K562 (cell line): ENCODE measurements at regions not wholly inside any gene's neighbourhood (a gene's known extent, or its start where the extent isn't known, plus 50 kb on each side); places are given as distances from the start of the nearest gene placed in this dataset.
A peak's percentile ranks its signal among the peaks of the same experiment; 100 is the strongest.

Source experiments
- ATAC-seq: fragments of 200-7000 bp; cut with Tn5 transposase; 3 replicates; pipeline ENCODE4 v1.9.1; 2020; ENCODE audit warnings: moderate library complexity
- BruUV-seq: library from RNA; stranded (reverse); fragments of 400-500 nt; replicated peaks from 2 replicates; lab custom pipeline; 2021; lab: Mats Ljungman, UMichigan
- CTCF ChIA-PET: fragments of 300-600 bp; formaldehyde crosslinking; extraction: SDS; loops from one replicate; lab custom pipeline; 2021; ENCODE audit warnings: low intra/inter-chr PET ratio; lab: Yijun Ruan, JAX
- POLR2A ChIA-PET: fragments of 300-600, 350-650 bp; sonication (Branson Sonifier 250); formaldehyde crosslinking; extraction: SDS; loops from one replicate; lab custom pipeline; 2021; ENCODE audit warnings: antibody characterized with exemption, inconsistent platforms; lab: Yijun Ruan, JAX
- DNase-seq, 4 experiments: peaks; one replicate each; pipeline versions ENCODE4 v3.0.0 to v3.0.0-alpha.2; 2011 to 2018; ENCODE audit warnings: low spot score in 3 of 4, mixed read lengths in 3 of 4; ENCODE audit errors: extremely low read depth in 1 of 4
- FAIRE-seq: peaks from 2 replicates; lab custom pipeline; 2011; peaks lifted over from hg19 to GRCh38; lab: Jason Lieb, UNC
- H2AFZ ChIP-seq: 2 replicates; pipeline ENCODE4 v1.6.0; 2011; ENCODE audit warnings: low read depth, low read length, control low read depth, inconsistent platforms
- H3K27ac ChIP-seq: fragments of 200-600 bp; 3 replicates; pipeline ENCODE4 v1.8.0; 2011; ENCODE audit warnings: low read depth, mild to moderate bottlenecking, control low read depth, inconsistent platforms, low read length, moderate library complexity, mixed read lengths; ENCODE audit errors: extremely low read depth
- H3K27me3 ChIP-seq, 2 experiments: fragments of 300-600 bp in 1 of 2; 2 replicates in 1 of 2; 3 replicates in 1 of 2; pipeline versions ENCODE4 v1.6.0 to v1.8.0; 2011; ENCODE audit warnings: inconsistent platforms in 2 of 2, low read length in 2 of 2, mild to moderate bottlenecking in 1 of 2, mixed read lengths in 1 of 2, moderate library complexity in 1 of 2; ENCODE audit not compliant: control insufficient read depth in 2 of 2, insufficient read depth in 2 of 2
- H3K36me3 ChIP-seq: fragments of 300-600 bp; 3 replicates; pipeline ENCODE4 v1.8.0; 2011; ENCODE audit warnings: mild to moderate bottlenecking, low read length, inconsistent platforms; ENCODE audit not compliant: control insufficient read depth, insufficient read depth
- H3K4me1 ChIP-seq, 2 experiments: fragments of 200-600 bp in 1 of 2; replicated peaks in 1 of 2; 2 replicates in 1 of 2; 3 replicates in 1 of 2; pipeline versions ENCODE4 v1.5.1 to v1.8.0; 2011; ENCODE audit warnings: inconsistent platforms in 2 of 2, low read length in 2 of 2, mild to moderate bottlenecking in 1 of 2, mixed read lengths in 1 of 2, moderate library complexity in 1 of 2; ENCODE audit not compliant: control insufficient read depth in 2 of 2, insufficient read depth in 2 of 2
- H3K4me2 ChIP-seq: 2 replicates; pipeline ENCODE4 v1.6.1; 2011; ENCODE audit warnings: low read length, control low read depth, inconsistent platforms, mixed read lengths; ENCODE audit not compliant: insufficient read depth
- H3K4me3 ChIP-seq: fragments of 200-600 bp; sonication (generic), shearing (Covaris generic); 2 replicates; pipeline ENCODE4 v1.5.1; 2016; ENCODE audit warnings: control low read depth, inconsistent platforms
- H3K79me2 ChIP-seq: fragments of 200-600 bp; 3 replicates; pipeline ENCODE4 v1.8.0; 2011; ENCODE audit warnings: low read length, inconsistent platforms; ENCODE audit not compliant: control insufficient read depth, insufficient read depth
- H3K9ac ChIP-seq, 2 experiments: 2 replicates each; pipeline versions ENCODE4 v1.6.0 to v1.6.1; 2011; ENCODE audit warnings: low read depth in 2 of 2, low read length in 2 of 2, control low read depth in 1 of 2, inconsistent platforms in 1 of 2, mild to moderate bottlenecking in 1 of 2, mixed read lengths in 1 of 2; ENCODE audit not compliant: insufficient read depth in 1 of 2
- H3K9me1 ChIP-seq: one replicate; pipeline ENCODE4 v1.6.0; 2011; ENCODE audit warnings: inconsistent platforms, mild to moderate bottlenecking, low read length, moderate library complexity; ENCODE audit not compliant: control insufficient read depth, insufficient read depth
- H3K9me3 ChIP-seq: replicated peaks from 2 replicates; pipeline ENCODE4 v1.5.1; 2011; ENCODE audit warnings: low read depth, low read length, inconsistent platforms; ENCODE audit not compliant: control insufficient read depth, insufficient read depth
- H4K20me1 ChIP-seq: replicated peaks from 2 replicates; pipeline ENCODE4 v1.6.1; 2011; ENCODE audit warnings: low read length, inconsistent platforms, mixed read lengths; ENCODE audit not compliant: control insufficient read depth, insufficient read depth
- ARNT ChIP-seq, 2 experiments: fragments of 450-650 bp; IDR thresholded peaks; 2 replicates each; pipeline ENCODE4 v1.6.1; 2016; ENCODE audit warnings: mild to moderate bottlenecking in 1 of 2
- CUX1 ChIP-seq: fragments of 200-800 bp; sonication (Bioruptor generic); IDR thresholded peaks from 2 replicates; pipeline ENCODE4 v1.6.1; 2016; ENCODE audit warnings: missing genetic modification characterization, missing compliant biosample characterization
- EGR1 ChIP-seq: fragments of 450-650 bp; conservative IDR thresholded peaks from 2 replicates; pipeline ENCODE4 v1.6.1; 2017; ENCODE audit warnings: mild to moderate bottlenecking
- L3MBTL2 ChIP-seq: fragments of 450-650 bp; IDR thresholded peaks from 2 replicates; pipeline ENCODE4 v1.6.1; 2016; ENCODE audit warnings: mild to moderate bottlenecking, moderate library complexity
- LEF1 ChIP-seq: fragments of 450-650 bp; IDR thresholded peaks from 2 replicates; pipeline ENCODE4 v1.6.1; 2016; ENCODE audit warnings: mild to moderate bottlenecking
- NFIX ChIP-seq: fragments of 250-450 bp; sonication (Bioruptor Pico); IDR thresholded peaks from 2 replicates; pipeline ENCODE4 v1.4.0; 2020; ENCODE audit warnings: low read depth, mild to moderate bottlenecking, moderate library complexity
- PURB ChIP-seq: sonication (generic); formaldehyde crosslinking; IDR thresholded peaks from 2 replicates; pipeline ENCODE4 v1.9.0; 2021; ENCODE audit warnings: low read depth, mild to moderate bottlenecking, missing genetic modification reagents
- RCOR1 ChIP-seq, 2 experiments: IDR thresholded peaks; 2 replicates each; pipeline ENCODE4 v1.6.1; 2012; ENCODE audit warnings: low read depth in 2 of 2, low read length in 2 of 2, borderline replicate concordance in 1 of 2, improper control_type of control experiment in 1 of 2
- TBL1XR1 ChIP-seq, 2 experiments: IDR thresholded peaks; 2 replicates each; pipeline ENCODE4 v1.6.1; 2012; ENCODE audit warnings: improper control_type of control experiment in 2 of 2, low read length in 2 of 2, mild to moderate bottlenecking in 1 of 2
- ZNF12 ChIP-seq: sonication (generic); formaldehyde crosslinking; IDR thresholded peaks from 2 replicates; pipeline ENCODE4 v1.4.0; 2020; ENCODE audit warnings: mild to moderate bottlenecking, missing genetic modification reagents
- ZNF121 ChIP-seq: sonication (generic); formaldehyde crosslinking; conservative IDR thresholded peaks from 2 replicates; pipeline ENCODE4 v1.8.0; 2022; ENCODE audit warnings: missing genetic modification reagents
- ZNF239 ChIP-seq: fragments of 250-450 bp; sonication (Bioruptor Pico); IDR thresholded peaks from 2 replicates; pipeline ENCODE4 v1.4.0; 2020; ENCODE audit warnings: mild to moderate bottlenecking
- ZNF354B ChIP-seq: fragments of 250-450 bp; sonication (Bioruptor Pico); IDR thresholded peaks from 2 replicates; pipeline ENCODE4 v1.4.0; 2020
- WGBS: fragments of 100-300 bp; shearing (Covaris generic); methylation state at CpG from one replicate; pipeline ENCODE4 v1.1.6; 2016; ENCODE audit warnings: low coverage, mixed read lengths; ENCODE audit not compliant: insufficient coverage; ENCODE audit errors: missing lambda C conversion rate; 5-methylcytosine and 5-hydroxymethylcytosine counted together
- in situ Hi-C: fragments of 300-500 bp; cut with MboI; formaldehyde crosslinking; loops from 4 replicates; pipeline ENCODE4 v1.15.0; 2018; ENCODE audit warnings: inconsistent platforms, mixed read lengths
- intact Hi-C: fragments of 100-400 bp; cut with micrococcal nuclease; formaldehyde crosslinking; loops from 2 replicates; pipeline ENCODE4 v1.14.2; 2022

GRCh38 chr5:74085782-74086181 lies 459.8 kb downstream of the ARHGEF28 start:
- intact Hi-C loops (no loop called here), in situ Hi-C loops (no loop called here)
- ATAC-seq: no peak
- no peaks in the 10 kb centered on the region for H4K20me1 ChIP-seq
- 0% methylated on average over 2 of the region's 2 CpGs for WGBS
- no peaks in the 10 kb centered on the region for H3K9me1 ChIP-seq
- no peak overlapping the region for H2AFZ ChIP-seq
- POLR2A ChIA-PET: interaction anchor here (1.2 kb wide), 1 partner anchor 12 kb away, joined by 3 read pairs; no protein-coding TSS in a partner anchor
- H3K4me1 ChIP-seq: no peaks in the 10 kb centered on the region
- DNase-seq: no peak
- no peak for TF ChIP-seq EGR1
- TF ChIP-seq ZNF354B (CRISPR knock-in tag): no peak
- no peak for TF ChIP-seq L3MBTL2
- H3K27me3 ChIP-seq: no peaks in the 10 kb centered on the region; a peak in 1 of 5 replicates
- no peaks in the 10 kb centered on the region for H3K79me2 ChIP-seq
- H3K36me3 ChIP-seq: no peaks in the 10 kb centered on the region
- H3K4me2 ChIP-seq: no peak overlapping the region
- no peak for FAIRE-seq
- no peak overlapping the region for H3K27ac ChIP-seq
- no TSS peak for BruUV-seq
- CTCF ChIA-PET: no interaction called here
- no peaks in the 10 kb centered on the region for H3K9me3 ChIP-seq
- H3K9ac ChIP-seq: no peak overlapping the region
- no peak overlapping the region for H3K4me3 ChIP-seq

DNA sequence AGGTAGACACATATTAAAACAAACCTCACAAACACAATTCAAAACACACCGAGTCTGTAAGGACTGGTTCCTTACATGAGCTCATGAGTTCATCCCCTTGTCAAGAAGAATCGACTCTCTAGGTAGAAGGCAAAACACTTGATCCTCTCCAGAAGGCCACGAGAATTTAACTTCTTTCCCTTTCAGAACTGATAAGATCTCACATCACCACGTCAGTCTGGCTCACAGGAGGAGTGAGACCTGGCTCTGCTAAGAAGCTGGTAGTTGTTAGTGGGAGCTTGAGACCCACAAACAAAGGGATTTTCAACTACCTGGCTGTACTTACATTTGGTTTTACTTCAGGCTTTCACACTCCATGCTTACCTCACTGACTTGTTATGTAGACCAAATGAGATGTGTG lies 459.2 kb downstream of the ARHGEF28 start:
- Histone ChIP-seq H3K4me2 (no peak overlapping the region), H3K4me3 (no peak overlapping the region), H3K4me1 (no peaks in the 10 kb centered on the region), H4K20me1 (no peaks in the 10 kb centered on the region), H3K27ac (no peak overlapping the region), H3K9me1 (no peaks in the 10 kb centered on the region), H3K36me3 (no peaks in the 10 kb centered on the region), H3K9me3 (no peaks in the 10 kb centered on the region), H2AFZ (no peak overlapping the region), H3K79me2 (no peaks in the 10 kb centered on the region), H3K9ac (no peak overlapping the region), H3K27me3 (no peaks in the 10 kb centered on the region; a peak in 1 of 5 replicates)
- peak in 1 of 4 experiments; percentile 9 for DNase-seq
- WGBS: 0% methylated on average over 4 of the region's 4 CpGs
- ChIA-PET POLR2A (interaction anchor here (1.2 kb wide), 1 partner anchor 12 kb away, joined by 3 read pairs; no protein-coding TSS in a partner anchor), CTCF (no interaction called here)
- FAIRE-seq: no peak
- no TSS peak for BruUV-seq
- in situ Hi-C loops: no loop called here
- ATAC-seq: no peak
- intact Hi-C loops: no loop called here
- no peak for TF ChIP-seq PURB (CRISPR knock-in tag)
- no peak for TF ChIP-seq TBL1XR1 (IDR thresholded peaks at IDR 0.05; ENCODE audit: low read length in 2 of 2)
- TF ChIP-seq RCOR1 (IDR thresholded peaks at IDR 0.05; ENCODE audit: borderline replicate concordance in 1 of 2, low read depth in 2 of 2, low read length in 2 of 2): no peak
- no peak for TF ChIP-seq CUX1 (CRISPR knock-in tag)
- TF ChIP-seq LEF1: no peak
- TF ChIP-seq ZNF12 (CRISPR knock-in tag): no peak
- no peak for TF ChIP-seq NFIX
- no peak for TF ChIP-seq ZNF121
- no peak for TF ChIP-seq ARNT (IDR thresholded peaks at IDR 0.05)
- TF ChIP-seq ZNF239 (CRISPR knock-in tag): no peak
